Ovary (tissue), 3 donors: ENCODE measurements at regions not wholly inside any gene's neighbourhood (a gene's known extent, or its start where the extent isn't known, plus 50 kb on each side); places are given as distances from the start of the nearest gene placed in this dataset.

Source experiments
- EP300 ChIP-seq: sonication (generic); formaldehyde crosslinking; IDR thresholded peaks from one replicate; pipeline ENCODE4 v1.6.1; 2017; ENCODE audit warnings: antibody characterized with exemption
- POLR2A ChIP-seq: fragments of 450-650 bp; IDR thresholded peaks from one replicate; pipeline ENCODE4 v1.6.1; 2017; ENCODE audit warnings: antibody characterized with exemption, mild to moderate bottlenecking, moderate library complexity
- TF ChIP-seq, protein P1 (sequence below), 3 donors: fragments of 450-650 bp in 2 of 3; fragments of 200-600 bp in 1 of 3; IDR thresholded peaks; one replicate each; pipeline versions ENCODE4 v1.5.1 to v1.8.0; 2016 to 2022; ENCODE audit warnings: antibody characterized with exemption in 3 of 3, mild to moderate bottlenecking in 1 of 3
- donor health status: DM: no; HTN: no; CAD: no.

DNA sequence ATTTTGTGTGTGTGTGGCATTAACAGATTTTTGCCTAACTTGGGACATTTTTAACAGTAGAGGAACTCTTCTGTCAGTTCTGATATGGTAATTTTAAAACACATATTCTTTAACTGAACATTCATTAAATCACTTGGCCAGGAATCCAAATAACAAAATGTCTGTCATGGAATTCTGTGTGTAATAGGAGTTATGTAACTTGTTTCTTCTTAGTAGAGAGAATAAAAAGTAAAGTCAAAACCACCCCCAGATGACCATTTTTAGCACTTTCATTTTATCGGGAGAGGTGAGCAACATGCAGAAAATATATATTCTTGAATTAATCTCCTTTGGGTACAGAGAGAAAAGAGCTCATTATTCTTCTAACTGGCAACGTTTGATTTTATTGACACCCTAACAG, 1740.3 kb downstream of the STIM2 start:
- TF ChIP-seq, protein P1, sequence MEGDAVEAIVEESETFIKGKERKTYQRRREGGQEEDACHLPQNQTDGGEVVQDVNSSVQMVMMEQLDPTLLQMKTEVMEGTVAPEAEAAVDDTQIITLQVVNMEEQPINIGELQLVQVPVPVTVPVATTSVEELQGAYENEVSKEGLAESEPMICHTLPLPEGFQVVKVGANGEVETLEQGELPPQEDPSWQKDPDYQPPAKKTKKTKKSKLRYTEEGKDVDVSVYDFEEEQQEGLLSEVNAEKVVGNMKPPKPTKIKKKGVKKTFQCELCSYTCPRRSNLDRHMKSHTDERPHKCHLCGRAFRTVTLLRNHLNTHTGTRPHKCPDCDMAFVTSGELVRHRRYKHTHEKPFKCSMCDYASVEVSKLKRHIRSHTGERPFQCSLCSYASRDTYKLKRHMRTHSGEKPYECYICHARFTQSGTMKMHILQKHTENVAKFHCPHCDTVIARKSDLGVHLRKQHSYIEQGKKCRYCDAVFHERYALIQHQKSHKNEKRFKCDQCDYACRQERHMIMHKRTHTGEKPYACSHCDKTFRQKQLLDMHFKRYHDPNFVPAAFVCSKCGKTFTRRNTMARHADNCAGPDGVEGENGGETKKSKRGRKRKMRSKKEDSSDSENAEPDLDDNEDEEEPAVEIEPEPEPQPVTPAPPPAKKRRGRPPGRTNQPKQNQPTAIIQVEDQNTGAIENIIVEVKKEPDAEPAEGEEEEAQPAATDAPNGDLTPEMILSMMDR (IDR thresholded peaks at IDR 0.05) = no peak
- no peak for TF ChIP-seq POLR2A
- no peak for TF ChIP-seq EP300
